GM21717 (cell line): ENCODE measurements at regions not wholly inside any gene's neighbourhood (a gene's known extent, or its start where the extent isn't known, plus 50 kb on each side); places are given as distances from the start of the nearest gene placed in this dataset.
A peak's percentile ranks its signal among the peaks of the same experiment; 100 is the strongest.

Source experiments
- ATAC-seq: cut with Tn5 transposase; IDR thresholded peaks from one replicate; pipeline ENCODE4 v1.9.1; 2021; ENCODE audit warnings: mild to moderate bottlenecking, moderate library complexity; ENCODE audit not compliant: unreplicated experiment

DNA sequence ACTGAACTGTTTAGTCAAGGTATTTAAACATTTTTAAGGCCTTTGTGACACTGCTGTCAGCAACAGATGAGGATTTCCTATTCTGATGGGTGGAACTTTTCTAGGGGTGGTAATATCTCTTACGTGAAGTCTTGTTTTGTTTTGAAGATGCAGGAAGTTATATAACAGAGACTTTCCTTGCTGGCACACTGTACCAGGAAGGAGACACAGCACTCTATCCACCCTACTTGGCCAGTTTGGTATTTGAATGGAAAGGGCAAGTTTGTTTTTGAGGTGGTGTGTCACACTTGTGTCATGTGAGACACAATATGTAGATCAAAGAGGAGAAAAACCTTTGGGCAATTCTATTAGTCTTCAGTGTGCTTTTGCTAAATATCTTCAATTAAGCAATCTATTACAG, 51.6 kb upstream of the SRP54 start:
- peak; percentile 46 for ATAC-seq

DNA sequence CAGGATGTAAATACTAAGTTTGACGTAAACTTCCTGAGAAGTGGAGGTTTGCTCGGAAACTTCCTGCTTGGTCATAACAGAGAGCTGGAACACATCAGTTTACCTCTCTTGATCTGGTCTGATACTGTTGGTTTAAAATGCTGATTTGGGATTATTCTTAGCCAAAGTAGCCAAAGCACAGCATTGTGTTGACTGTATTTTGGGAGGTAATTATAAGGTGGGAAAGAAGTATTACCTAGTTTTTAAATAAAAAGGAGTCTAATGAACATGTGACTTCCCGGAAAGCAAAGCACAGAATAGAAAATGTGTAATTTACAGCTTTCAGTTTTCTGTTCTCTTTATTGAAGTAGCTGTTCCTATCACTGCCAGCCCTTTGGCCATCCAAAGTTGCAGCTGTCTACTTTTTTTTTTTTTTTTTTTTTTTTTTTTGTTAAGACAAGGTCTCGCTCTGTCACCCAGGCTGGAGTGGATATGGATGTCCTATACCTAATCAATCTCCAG, 52.2 kb upstream of the SRP54 start:
- peak; percentile 64 for ATAC-seq

DNA sequence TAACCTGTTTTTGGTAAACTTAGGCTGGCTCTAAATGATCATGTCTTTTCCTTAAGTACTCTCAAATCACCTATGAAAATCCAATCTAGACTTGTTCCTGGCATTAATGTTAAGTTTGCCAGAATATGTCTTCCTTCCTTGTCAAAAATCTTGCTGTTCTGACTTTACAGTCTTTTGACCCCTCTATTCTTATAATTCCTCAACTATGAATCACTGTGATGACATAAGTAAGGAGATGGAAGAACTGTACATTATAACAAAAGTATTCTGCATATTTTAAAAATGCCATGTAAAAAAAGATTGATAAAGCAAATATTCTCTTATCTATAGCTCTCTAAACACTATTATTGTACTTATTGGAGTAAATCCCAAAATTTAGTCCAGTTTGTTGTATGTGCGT, 51.4 kb upstream of the BAZ1A start:
- no peak for ATAC-seq
